Activated naive CD4-positive, alpha-beta T cell treated with anti-CD3 and anti-CD28 coated beads for 36 hours (primary cell): ENCODE measurements at regions not wholly inside any gene's neighbourhood (a gene's known extent, or its start where the extent isn't known, plus 50 kb on each side); places are given as distances from the start of the nearest gene placed in this dataset.

Experiments
- CTCF ChIA-PET: fragments of 350-600 bp; sonication (Branson Sonifier 250); formaldehyde crosslinking; loops from one replicate; lab custom pipeline; 2021; ENCODE audit warnings: antibody characterized with exemption; lab: Charles Lee
- DNase-seq: peaks from one replicate; pipeline ENCODE4 v3.0.0-alpha.2; 2020
- H3K27ac Mint-ChIP-seq: one replicate; pipeline ENCODE4 v1.8.0; 2021; ENCODE audit warnings: mild to moderate bottlenecking, mixed read lengths
- H3K27me3 Mint-ChIP-seq: one replicate; pipeline ENCODE4 v1.8.0; 2021; ENCODE audit warnings: low read depth, mixed read lengths
- H3K36me3 Mint-ChIP-seq: one replicate; pipeline ENCODE4 v1.8.0; 2021; ENCODE audit warnings: low read depth, mixed read lengths
- H3K4me1 Mint-ChIP-seq: one replicate; pipeline ENCODE4 v1.8.0; 2021; ENCODE audit warnings: low read depth, mixed read lengths
- H3K4me3 Mint-ChIP-seq: one replicate; pipeline ENCODE4 v1.8.0; 2021; ENCODE audit warnings: mild to moderate bottlenecking, moderate library complexity, mixed read lengths
- H3K9me3 Mint-ChIP-seq: one replicate; pipeline ENCODE4 v1.8.0; 2021; ENCODE audit warnings: mixed read lengths
- intact Hi-C: fragments of 100-400 bp; cut with micrococcal nuclease; formaldehyde crosslinking; loops from one replicate; pipeline ENCODE4 v1.15.1; 2023

GRCh38 chr5:147985608-147986007, 78.2 kb upstream of the SPINK5 start:
- CTCF ChIA-PET, result no interaction called here
- Mint-ChIP-seq H3K36me3 (no peaks in the 10 kb centered on the region), H3K4me1 (no peaks in the 10 kb centered on the region), H3K27ac (no peak overlapping the region), H3K4me3 (no peak overlapping the region), H3K27me3 (no peaks in the 10 kb centered on the region), H3K9me3 (no peaks in the 10 kb centered on the region)
- DNase-seq, result no peak
- intact Hi-C loops, result no loop called here

GRCh38 chr5:147983742-147984141, 77.4 kb upstream of the C5orf46 start:
- intact Hi-C loops, result no loop called here

GRCh38 chr5:147981074-147981473, 74.7 kb upstream of the C5orf46 start:
- H3K4me1 Mint-ChIP-seq, result no peaks in the 10 kb centered on the region
- no peaks in the 10 kb centered on the region for H3K27me3 Mint-ChIP-seq
- intact Hi-C loops, result no loop called here
- no peaks in the 10 kb centered on the region for H3K36me3 Mint-ChIP-seq
- no peak for DNase-seq
- no peak overlapping the region for H3K27ac Mint-ChIP-seq
- H3K9me3 Mint-ChIP-seq, result no peaks in the 10 kb centered on the region
- no peak overlapping the region for H3K4me3 Mint-ChIP-seq
- CTCF ChIA-PET, result interaction anchor here (0.6 kb wide), 1 partner anchor 203 kb away, joined by 3 read pairs; no protein-coding TSS in a partner anchor

More at GRCh38 chr5:147983742-147984141, 77.4 kb upstream of the C5orf46 start:
- Mint-ChIP-seq H3K4me1 (no peaks in the 10 kb centered on the region), H3K27ac (no peak overlapping the region), H3K36me3 (no peaks in the 10 kb centered on the region), H3K9me3 (no peaks in the 10 kb centered on the region), H3K27me3 (no peaks in the 10 kb centered on the region), H3K4me3 (no peak overlapping the region)
- CTCF ChIA-PET, result interaction anchor here (0.6 kb wide), 1 partner anchor 177 kb away, joined by 3 read pairs; no protein-coding TSS in a partner anchor
- no peak for DNase-seq

- Mint-ChIP-seq H3K4me1 (no peaks in the 10 kb centered on the region), H3K27me3 (no peaks in the 10 kb centered on the region), H3K27ac (no peak overlapping the region), H3K9me3 (no peaks in the 10 kb centered on the region), H3K4me3 (no peak overlapping the region), H3K36me3 (no peaks in the 10 kb centered on the region)
- CTCF ChIA-PET, result no interaction called here
- intact Hi-C loops, result no loop called here
- DNase-seq, result no peak
Measured at GRCh38 chr5:147979761-147980160, 73.4 kb upstream of the C5orf46 start.

- H3K4me1 Mint-ChIP-seq, result no peaks in the 10 kb centered on the region
- intact Hi-C loops, result no loop called here
- no peaks in the 10 kb centered on the region for H3K36me3 Mint-ChIP-seq
- no peak overlapping the region for H3K27ac Mint-ChIP-seq
- no peak overlapping the region for H3K4me3 Mint-ChIP-seq
- CTCF ChIA-PET, result no interaction called here
- no peak for DNase-seq
- no peaks in the 10 kb centered on the region for H3K9me3 Mint-ChIP-seq
- H3K27me3 Mint-ChIP-seq, result peaks cover 2% of the 10 kb centered on the region
Measured at GRCh38 chr5:147972076-147972840, 65.9 kb upstream of the C5orf46 start.

GRCh38 chr5:147971472-147971871, 65.1 kb upstream of the C5orf46 start:
- Mint-ChIP-seq H3K4me1 (no peaks in the 10 kb centered on the region), H3K27me3 (peaks cover 2% of the 10 kb centered on the region), H3K9me3 (no peaks in the 10 kb centered on the region), H3K36me3 (no peaks in the 10 kb centered on the region), H3K4me3 (no peak overlapping the region), H3K27ac (no peak overlapping the region)
- intact Hi-C loops, result no loop called here
- CTCF ChIA-PET, result no interaction called here
- no peak for DNase-seq

GRCh38 chr5:147968855-147969254, 62.5 kb upstream of the C5orf46 start:
- Mint-ChIP-seq H3K9me3 (no peaks in the 10 kb centered on the region), H3K27me3 (peaks cover 2% of the 10 kb centered on the region), H3K27ac (no peak overlapping the region), H3K36me3 (no peaks in the 10 kb centered on the region), H3K4me1 (no peaks in the 10 kb centered on the region), H3K4me3 (no peak overlapping the region)
- intact Hi-C loops, result no loop called here
- DNase-seq, result no peak
- CTCF ChIA-PET, result no interaction called here

GRCh38 chr5:147966829-147967228, 60.5 kb upstream of the C5orf46 start:
- H3K36me3 Mint-ChIP-seq, result no peaks in the 10 kb centered on the region
- DNase-seq, result no peak
- H3K27ac Mint-ChIP-seq, result no peak overlapping the region
- H3K9me3 Mint-ChIP-seq, result no peaks in the 10 kb centered on the region
- CTCF ChIA-PET, result no interaction called here
- no peak overlapping the region for H3K4me3 Mint-ChIP-seq
- intact Hi-C loops, result no loop called here
- peaks cover 2% of the 10 kb centered on the region for H3K27me3 Mint-ChIP-seq
- no peaks in the 10 kb centered on the region for H3K4me1 Mint-ChIP-seq

GRCh38 chr5:147966326-147966725, 60.0 kb upstream of the C5orf46 start:
- Mint-ChIP-seq H3K27ac (no peak overlapping the region), H3K27me3 (peaks cover 2% of the 10 kb centered on the region), H3K4me1 (no peaks in the 10 kb centered on the region), H3K9me3 (peaks cover 3% of the 10 kb centered on the region), H3K36me3 (no peaks in the 10 kb centered on the region), H3K4me3 (no peak overlapping the region)
- no peak for DNase-seq
- CTCF ChIA-PET, result interaction anchor here (0.6 kb wide), 1 partner anchor 367 kb away, joined by 3 read pairs; no protein-coding TSS in a partner anchor
- intact Hi-C loops, result no loop called here

- H3K4me3 Mint-ChIP-seq, result no peak overlapping the region
- DNase-seq, result no peak
- no peak overlapping the region for H3K27ac Mint-ChIP-seq
- H3K9me3 Mint-ChIP-seq, result peaks cover 4% of the 10 kb centered on the region
- intact Hi-C loops, result no loop called here
- H3K27me3 Mint-ChIP-seq, result peaks cover 2% of the 10 kb centered on the region
- CTCF ChIA-PET, result interaction anchor here (0.6 kb wide), 1 partner anchor 366 kb away, joined by 3 read pairs; no protein-coding TSS in a partner anchor
- no peaks in the 10 kb centered on the region for H3K4me1 Mint-ChIP-seq
- H3K36me3 Mint-ChIP-seq, result no peaks in the 10 kb centered on the region
Measured at GRCh38 chr5:147965715-147966114, 59.4 kb upstream of the C5orf46 start.

- Mint-ChIP-seq H3K36me3 (no peaks in the 10 kb centered on the region), H3K9me3 (peaks cover 4% of the 10 kb centered on the region), H3K4me3 (no peak overlapping the region), H3K4me1 (no peaks in the 10 kb centered on the region), H3K27ac (no peak overlapping the region), H3K27me3 (peaks cover 2% of the 10 kb centered on the region)
- CTCF ChIA-PET, result no interaction called here
- intact Hi-C loops, result no loop called here
- DNase-seq, result no peak
Measured at GRCh38 chr5:147963948-147964693, 57.8 kb upstream of the C5orf46 start.

- H3K36me3 Mint-ChIP-seq, result no peaks in the 10 kb centered on the region
- intact Hi-C loops, result no loop called here
- no peak overlapping the region for H3K27ac Mint-ChIP-seq
- no peak overlapping the region for H3K4me3 Mint-ChIP-seq
- peaks cover 4% of the 10 kb centered on the region for H3K9me3 Mint-ChIP-seq
- H3K27me3 Mint-ChIP-seq, result no peaks in the 10 kb centered on the region
- H3K4me1 Mint-ChIP-seq, result no peaks in the 10 kb centered on the region
- CTCF ChIA-PET, result no interaction called here
- no peak for DNase-seq
Measured at GRCh38 chr5:147963436-147963835, 57.1 kb upstream of the C5orf46 start.
